Hippocampal formation (tissue), 2 donors: ENCODE measurements at regions not wholly inside any gene's neighbourhood (a gene's known extent, or its start where the extent isn't known, plus 50 kb on each side); places are given as distances from the start of the nearest gene placed in this dataset.
"Not testable (repeated sequence)": the region's sequence is repeated elsewhere in the genome, so short reads cannot be mapped to it uniquely, and the experiment has no call there.

Experiments used
- DNase-seq, 2 donors: peaks; one replicate each; lab custom pipeline; 2025; lab: John Stamatoyannopoulos, UW

DNA sequence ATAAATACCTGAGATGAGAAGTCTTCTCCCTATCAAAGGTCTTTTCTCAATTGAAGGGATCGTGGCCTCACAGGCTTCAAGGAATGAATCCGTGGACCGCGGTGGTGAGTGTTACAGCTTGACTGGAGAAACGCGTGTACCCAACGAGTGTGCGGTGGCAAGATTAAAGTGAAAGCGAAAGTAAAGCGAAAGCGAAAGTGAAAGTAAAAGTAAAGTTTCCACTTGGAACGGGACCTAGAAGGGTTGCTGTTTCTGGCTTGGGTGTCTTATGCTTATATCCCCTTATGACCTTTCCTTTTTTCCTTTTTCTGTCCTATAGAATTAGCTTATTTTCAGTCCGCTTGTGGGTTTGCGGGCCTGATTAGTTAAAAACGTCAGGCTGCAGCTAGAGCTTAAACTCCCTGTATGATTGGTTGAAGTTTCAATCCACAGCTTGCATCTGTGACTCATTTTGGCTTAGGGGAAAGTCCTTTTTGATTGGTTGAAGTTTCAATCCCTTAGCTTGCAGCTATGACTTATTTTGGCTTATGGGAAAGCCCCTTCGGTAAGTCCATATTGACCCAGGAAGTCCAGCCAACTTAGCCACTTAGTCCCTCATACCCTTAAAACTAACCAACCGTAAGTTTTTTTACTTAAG, 924.3 kb upstream of the CDH10 start:
- no peak for DNase-seq

DNA sequence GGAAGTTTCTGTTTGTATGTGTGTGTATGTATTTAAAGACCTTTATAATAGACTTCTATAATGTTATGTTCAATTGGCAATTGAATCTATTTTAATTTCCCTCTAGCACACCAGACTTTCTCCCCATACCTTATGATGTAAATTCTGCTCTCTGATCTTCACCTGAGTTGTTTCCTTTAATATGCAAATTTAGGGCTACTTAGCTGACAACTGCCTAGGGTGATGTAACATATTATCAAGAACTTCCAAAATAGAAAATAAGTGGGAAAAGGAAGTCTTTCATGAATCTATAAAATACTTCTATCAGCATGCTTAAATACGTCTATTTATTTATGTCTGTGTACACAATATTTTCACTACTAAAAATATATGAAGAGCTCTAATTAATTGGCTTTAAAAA, 923.5 kb upstream of the CDH10 start:
- no peak for DNase-seq

DNA sequence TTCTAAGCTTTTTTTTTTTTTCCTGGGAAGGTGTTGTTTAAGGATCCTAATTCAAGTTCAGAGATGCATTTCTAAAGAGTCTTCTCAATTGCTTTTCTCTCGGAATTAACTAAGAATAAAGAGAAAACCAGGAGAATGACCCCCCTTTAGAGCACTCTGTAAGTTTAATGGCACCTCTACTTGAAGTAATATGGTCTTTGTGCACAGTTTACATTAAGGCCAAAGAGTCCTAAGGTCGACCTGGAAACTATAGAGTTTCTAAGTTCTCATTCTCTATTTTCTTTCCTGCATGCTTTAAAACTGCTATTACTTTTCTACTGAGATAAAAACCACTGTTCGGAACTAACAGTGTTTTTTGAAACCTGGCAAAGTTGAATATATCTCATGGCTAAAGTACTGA, 923.1 kb upstream of the CDH10 start:
- no peak for DNase-seq

DNA sequence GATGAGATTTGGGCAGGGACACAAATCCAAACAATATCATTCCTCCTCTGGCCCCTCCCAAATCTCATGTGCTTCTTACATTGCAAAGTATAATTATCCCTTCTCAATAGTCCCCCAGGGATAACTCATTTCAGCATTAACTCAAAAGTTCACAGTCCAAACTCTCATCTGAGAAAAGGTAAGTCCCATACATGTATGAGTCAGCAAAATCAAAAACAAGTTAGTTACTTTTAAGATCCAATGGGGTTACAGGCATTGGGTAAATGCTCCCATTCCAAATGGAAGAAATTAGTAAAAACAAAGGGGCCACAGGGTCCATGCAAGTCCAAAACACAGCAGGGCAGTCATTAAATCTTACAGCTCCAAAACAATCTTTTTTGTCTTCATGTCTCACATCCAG, 917.9 kb upstream of the CDH10 start:
- no peak for DNase-seq

DNA sequence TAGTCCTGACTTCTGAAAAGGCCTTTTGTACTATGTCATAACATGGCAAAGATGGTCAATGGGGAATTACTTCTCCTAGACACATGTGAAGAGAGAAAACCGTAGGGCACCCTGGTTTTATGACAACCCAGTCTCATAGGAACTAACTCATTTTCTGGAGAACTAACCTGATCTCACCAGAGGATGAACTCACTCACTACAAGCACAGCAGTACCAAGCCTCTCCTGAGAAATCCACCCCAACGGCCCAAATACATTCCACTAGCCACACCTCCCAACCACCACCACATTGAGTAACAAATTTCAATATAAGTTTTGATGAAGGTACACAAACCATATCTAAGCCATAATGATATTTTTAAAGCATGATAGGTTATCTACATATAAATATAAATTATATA, 909.3 kb upstream of the CDH10 start:
- DNase-seq = no peak

DNA sequence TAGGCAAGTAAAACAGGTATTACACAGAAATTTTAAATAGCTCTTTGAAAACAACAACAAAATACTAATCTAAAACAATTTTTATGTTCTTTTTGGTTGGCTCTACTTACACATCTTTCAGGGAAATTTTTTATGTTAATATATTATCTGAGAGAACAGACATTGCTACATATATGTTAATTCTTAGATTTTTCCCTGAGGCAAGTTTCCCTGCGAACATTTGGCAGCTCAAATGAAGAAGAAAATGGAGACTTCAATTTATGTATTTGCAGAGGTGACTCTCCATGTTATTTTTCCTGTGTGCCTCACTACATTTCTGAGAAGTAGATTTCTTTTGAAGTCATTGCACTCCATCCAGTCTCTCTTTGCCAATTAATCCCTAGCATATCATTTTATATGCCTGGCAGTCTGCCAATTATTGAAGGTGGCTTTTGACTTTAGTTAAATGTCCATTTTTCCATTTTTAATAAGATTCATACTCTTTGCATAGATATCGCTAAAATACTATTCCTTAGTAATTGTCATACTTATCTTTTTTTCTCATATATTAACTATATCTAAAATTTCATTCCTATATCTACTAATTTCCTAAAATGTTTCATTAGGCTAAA, 908.2 kb upstream of the CDH10 start:
- DNase-seq = no peak

DNA sequence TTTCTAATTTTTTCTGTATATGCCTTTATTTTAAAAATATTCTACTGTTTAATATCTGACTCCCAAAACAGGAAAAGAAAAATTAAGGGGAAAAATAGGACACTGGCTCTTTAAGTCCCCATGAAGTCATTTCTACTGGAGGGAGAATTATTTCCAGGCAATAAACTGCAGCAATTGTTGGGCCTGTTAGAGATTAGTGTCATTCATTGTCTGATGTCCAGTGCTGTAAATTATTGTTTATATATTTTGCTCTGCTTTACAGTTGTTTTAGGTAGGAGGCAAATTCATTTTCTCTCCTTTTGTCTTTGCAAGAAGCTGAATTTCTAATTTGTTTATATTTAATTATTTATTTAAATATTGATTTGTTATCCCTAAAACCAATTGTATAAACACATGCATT, 906.0 kb upstream of the CDH10 start:
- DNase-seq = no peak

DNA sequence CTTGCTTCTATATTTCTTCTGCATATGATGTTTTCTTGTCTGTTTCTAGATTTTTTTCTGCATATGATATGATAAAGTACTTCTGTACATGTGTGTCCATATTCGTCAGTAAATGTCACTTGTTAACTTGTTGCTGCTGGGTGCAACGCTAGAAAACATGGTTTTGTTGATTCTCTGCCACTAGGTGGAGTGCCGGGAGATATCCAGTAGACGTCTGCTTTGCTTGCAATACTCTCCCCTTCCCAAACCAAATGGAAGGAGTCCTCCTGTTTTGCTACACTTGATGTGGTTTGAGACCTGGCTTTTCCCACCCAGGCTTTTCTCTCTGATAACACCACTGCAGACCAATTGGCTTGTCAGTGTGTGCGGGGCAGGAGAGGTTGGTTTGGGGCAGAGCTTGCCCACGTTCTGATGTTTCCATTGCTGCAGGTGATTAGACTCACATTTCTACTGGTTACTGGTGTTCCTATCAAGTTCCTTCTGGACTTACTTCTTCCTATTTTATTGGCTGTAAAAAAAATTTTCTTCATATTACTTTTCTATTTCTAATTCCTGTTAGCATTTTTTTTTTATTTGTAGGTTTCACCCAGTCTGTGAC, 900.0 kb upstream of the CDH10 start:
- peak; percentile 4 to 11 for DNase-seq

DNA sequence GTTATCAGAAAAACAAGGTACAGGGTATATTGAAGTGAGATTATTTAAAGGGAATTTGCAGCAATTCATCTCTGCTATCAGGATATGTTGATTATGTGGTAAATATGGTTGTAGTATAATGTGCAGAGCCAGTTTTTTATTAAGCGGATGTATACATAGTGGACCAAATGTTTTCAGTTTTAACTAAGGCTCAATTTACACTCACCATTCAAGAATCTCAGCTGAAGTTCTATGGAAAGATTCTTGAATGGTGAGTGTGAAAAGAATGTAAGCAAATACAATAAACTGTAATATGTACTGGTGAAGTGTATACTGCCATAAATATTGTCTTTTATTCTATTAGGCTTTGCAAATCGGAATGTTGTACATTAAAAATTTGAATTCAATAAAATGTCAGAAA, 895.9 kb upstream of the CDH10 start:
- DNase-seq = no peak

DNA sequence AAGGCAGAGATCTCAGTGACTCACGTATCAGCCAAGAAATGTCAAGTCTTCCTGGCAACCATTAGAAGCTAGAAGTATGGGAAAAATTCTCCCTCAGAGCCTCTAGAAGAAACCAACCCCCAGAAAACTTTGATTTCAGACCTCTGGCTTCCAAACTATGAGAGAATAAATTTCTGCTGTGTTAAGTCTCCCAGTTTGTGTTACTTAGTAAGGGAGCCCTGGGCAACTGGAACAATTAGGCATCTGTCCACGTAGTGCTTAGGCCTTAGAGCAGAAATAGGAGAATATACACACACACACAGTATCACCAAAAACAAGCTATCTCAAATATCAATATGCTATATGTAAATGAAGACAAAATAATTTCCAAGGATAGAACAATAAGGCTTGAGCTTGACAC, 894.8 kb upstream of the CDH10 start:
- DNase-seq = no peak

DNA sequence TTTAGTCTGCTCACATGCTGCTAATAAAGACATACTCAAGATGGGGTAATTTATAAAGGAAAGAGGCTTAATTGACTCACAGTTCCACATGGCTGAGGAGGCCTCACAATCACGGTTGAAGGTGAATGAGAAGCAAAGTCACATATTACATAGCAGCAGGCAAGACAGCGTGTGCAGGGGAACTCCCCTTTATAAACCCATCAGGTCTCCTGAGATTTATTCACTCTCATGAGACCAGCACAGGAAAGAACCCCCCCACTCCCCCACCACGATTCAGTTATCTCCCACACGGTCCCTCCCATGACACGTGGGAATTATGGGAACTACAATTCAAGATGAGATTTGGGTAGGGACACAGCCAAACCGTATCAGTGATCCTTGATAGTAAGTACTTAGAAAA, 891.7 kb upstream of the CDH10 start:
- not testable (repeated sequence) for DNase-seq

DNA sequence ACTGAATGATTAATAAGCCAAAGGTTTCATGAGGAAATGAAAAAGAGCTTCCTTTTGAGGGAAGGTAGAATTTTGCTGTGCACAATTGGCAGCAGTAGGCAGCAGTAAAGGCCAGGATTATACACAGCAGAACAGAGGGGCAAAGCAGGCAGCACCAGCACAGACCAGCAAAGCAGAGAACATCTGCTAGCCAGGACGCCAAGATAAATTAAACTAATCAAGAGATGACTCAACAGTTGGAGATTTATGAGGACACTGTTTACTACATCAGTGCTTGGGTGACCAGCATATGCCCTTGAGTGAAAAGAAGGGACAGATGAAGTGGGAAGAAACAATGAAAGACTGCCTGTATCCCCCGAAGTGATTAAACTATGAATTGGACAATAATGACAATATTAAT, 871.4 kb upstream of the CDH10 start:
- no peak for DNase-seq

DNA sequence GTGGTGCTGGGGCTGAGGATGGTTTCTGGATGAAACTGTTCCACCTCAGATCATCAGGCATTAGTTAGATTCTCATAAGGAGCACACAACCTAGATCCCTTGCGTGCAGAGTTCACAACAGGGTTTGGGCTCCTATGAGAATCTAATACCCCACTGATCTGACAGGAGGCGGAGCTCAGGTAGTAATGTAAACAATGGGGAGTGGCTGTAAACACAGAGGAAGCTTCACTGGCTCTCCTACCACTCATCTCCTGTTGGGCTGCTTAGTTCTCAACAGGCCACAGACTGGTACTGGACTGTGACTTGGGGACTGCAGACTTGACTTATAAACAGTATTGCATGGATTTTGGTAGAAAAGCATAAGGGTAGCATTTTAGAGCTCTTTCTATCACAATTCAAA, 870.7 kb upstream of the CDH10 start:
- no peak for DNase-seq

DNA sequence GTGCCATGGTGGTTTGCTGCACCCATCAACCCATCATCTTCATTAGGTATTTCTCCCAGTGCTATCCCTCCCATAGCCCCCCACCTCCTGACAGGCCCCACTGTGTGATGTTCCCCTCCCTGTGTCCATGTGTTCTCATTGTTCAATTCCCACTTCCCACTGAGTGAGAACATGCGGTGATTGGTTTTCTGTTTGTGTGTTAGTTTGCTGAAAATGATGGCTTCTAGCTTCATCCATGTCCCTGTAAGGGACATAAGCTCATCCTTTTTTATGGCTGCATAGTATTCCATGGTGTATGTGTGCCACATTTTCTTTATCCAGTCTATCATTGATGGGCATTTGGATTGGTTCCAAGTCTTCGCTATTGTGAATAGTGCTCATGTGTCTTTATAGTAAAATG, 865.9 kb upstream of the CDH10 start:
- DNase-seq = not testable (repeated sequence)

DNA sequence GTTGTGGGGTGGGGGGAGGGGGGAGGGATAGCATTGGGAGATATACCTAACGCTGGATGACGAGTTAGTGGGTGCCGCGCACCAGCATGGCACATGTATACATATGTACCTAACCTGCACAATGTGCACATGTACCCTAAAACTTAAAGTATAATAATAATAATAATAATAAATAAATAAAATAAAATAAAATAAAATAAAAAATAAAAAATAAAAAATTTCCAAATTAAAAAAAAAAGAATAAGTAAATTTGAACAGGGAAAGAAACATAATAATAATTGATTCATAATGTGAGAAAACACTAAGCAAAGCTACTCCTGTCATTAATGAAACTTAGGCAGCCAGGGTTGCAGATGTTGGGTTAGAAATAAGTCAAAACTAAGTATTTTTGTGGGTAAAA, 863.2 kb upstream of the CDH10 start:
- DNase-seq = not testable (repeated sequence)

DNA sequence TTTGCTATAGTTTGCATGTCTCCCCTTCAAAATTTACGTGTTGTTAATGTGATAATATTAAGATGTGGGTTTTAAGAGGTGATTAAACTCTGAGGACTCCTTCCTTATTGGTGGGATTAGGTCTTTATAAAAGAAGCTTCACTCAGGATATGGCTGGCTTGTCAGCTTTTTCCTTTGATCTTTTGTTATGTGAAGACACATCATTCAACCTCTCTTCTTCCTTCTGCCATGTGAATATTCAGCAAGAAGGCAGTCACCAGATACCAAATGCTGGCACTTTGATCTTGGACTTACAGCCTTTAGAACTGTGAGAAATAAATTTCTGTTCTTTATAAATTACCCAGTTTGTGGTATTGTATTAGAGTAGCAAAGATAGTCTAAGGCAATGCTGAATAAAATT, 855.9 kb upstream of the CDH10 start:
- DNase-seq = no peak

DNA sequence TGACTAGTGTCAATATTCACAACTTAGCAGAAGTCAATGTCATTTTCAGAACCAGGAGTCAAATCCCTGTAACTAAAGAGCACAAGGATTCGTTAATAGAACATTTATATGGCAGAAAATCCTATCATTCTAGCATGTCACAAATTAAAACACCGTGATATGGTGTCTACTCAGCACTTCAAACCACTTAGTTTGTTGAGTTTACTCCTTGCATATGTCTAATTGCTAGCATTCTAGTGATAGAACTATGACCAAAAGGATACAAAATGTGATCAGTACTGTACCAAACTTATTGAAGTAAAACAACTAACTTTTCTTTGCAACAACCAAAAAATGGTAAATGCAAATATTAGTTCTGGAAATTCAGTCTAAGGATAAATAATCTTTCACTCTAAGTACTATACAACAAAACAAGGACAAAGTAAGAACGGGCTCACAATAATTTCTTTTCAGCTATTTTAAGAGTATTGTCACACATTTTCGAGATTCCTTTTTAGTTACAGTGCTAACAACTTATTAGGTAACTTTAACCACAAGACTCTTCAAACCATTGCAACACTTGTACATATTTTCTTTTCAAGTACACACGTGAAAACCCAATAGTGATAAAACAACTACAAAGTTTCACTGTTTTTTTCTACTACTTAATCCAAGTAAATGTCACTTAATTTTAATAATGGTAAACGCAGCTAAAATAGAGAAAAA, 845.2 kb upstream of the CDH10 start:
- no peak for DNase-seq

DNA sequence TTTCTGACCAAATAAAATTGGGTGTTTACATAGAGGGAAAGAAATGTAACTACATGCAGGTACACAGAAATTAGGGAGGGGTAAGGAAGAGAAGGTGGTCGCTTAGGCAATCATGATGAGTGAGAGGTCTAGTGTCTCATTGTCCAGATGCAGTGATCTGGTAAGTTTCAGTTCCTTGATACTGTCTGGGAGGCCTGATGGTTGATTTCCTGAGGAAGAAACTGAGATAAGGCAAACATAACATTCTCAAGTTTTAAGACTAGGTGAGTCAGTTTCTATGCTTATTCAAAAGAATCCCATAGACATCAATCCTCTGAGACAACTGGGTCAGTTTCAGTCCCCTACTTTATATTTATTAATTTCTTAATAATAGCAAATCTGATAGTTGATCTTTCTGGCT, 843.3 kb upstream of the CDH10 start:
- no peak for DNase-seq

DNA sequence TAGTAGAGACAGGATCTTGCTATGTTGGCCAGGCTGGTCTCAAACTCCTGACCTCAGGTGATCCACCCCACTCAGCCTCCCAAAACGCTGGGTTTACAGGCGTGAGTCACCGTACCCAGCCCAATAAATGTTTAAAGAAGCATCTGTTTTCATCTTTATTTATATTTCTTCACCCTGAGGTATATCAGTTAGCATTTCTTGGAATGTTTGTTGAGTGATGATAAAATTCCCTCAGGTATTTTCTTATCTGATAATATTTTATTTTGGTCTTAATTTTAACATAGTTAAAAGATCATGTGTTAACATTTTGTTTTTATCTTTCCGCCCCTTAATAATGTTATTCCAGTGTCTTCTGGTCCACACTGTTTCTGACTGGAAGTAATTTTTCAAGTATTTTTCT, 839.6 kb upstream of the CDH10 start:
- DNase-seq = no peak

DNA sequence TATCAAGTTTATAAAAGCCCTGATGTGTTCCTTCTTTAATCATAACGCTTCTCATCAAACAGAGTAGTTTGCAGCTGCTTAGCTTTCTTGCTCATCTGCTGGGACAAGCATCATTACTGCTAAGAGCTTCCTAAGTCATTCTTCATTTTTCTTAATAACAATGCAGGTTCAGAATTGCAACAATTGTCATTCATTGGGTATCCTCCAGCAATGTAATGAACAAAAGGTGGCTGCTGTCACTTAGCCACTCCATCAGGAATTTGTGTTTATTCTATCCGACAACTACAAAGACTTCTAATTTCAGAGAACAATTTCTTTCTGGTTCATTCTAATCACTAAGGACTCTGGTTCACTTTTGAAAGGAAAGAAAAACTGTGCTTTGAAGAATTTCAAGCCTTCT, 836.7 kb upstream of the CDH10 start:
- no peak for DNase-seq

DNA sequence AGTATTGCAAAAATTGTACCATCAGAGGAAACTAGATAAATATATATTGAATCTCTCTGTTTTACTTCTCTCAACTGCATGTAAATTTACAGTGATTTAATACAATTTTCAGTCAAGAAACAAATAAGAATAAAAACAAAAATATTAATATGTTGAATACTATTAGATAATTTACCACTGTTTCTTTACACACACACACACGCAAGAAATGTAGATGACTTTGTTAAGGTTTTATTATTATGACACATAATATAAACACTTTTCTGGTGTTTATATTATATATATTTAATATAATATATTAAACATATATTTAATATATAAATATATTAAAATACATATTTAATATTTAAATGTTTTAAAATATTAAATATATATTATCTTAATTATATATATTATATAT, 814.3 kb upstream of the CDH10 start:
- DNase-seq = no peak

DNA sequence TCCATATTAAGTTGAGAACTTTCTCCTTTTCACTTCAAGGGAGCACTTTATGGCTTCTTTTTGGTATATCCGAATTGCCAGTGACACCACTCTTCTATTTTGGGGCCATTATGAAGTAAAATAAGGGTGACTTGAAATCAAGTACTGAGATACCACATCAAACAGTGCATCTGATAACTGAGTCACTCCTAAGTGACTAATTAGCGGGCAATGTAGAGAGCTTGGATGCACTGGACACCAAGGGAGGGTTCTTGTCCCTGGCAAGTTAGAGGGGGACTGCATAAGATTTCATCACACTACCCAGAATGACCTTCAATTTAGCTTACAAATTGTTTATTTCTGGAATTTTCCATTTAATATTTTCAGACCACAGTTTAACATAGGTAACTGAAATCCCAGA, 813.9 kb upstream of the CDH10 start:
- DNase-seq = no peak

DNA sequence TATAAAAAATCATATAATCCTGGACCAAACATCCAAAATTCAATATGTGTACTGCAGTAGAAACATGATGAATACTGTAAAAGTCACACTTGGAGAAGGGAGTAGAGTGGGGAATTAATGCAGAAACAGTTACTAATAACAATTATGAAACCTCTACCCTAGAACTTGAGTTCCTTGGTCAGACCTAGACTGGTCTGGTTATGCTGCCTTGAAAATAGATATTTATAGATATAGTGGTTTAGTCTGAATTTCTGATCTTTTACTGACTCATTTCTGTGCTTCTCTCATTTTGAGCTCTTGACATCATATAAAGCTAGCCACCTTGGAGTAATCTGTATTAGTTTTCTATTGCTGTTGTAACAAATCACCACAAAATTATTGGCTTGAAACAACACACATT, 808.7 kb upstream of the CDH10 start:
- DNase-seq = no peak
